ENCODE measurements at regions not wholly inside any gene's neighbourhood (a gene's known extent, or its start where the extent isn't known, plus 50 kb on each side); places are given as distances from the start of the nearest gene placed in this dataset.

GRCh38 chr7:35513195-35513594 lies 181.7 kb downstream of the HERPUD2 start:
- no peak for DNase-seq
- TF ChIP-seq POLR2A (IDR thresholded peaks at IDR 0.05) = no peak
- TF ChIP-seq CTCF (IDR thresholded peaks at IDR 0.05) = no peak
- TF ChIP-seq EP300 (IDR thresholded peaks at IDR 0.05) = no peak
- no peak overlapping the region for H3K4me3 ChIP-seq
- no peaks in the 10 kb centered on the region for H3K9me3 ChIP-seq
- no peaks in the 10 kb centered on the region for H3K36me3 ChIP-seq
- intact Hi-C loops (cut with DNase I) = no loop called here
- H3K27ac ChIP-seq = no peak overlapping the region
- no peaks in the 10 kb centered on the region for H3K4me1 ChIP-seq (ENCODE audit: insufficient read depth)
- H3K27me3 ChIP-seq = no peaks in the 10 kb centered on the region
- WGBS, 3 donors = 5 to 15% (median 6%) methylated on average over 5 of the region's 5 CpGs

- DNase-seq = no peak
- H3K27ac ChIP-seq = no peak overlapping the region
- H3K27me3 ChIP-seq = no peaks in the 10 kb centered on the region
- intact Hi-C loops (cut with DNase I) = no loop called here
- no peaks in the 10 kb centered on the region for H3K4me1 ChIP-seq (ENCODE audit: insufficient read depth)
- TF ChIP-seq POLR2A (IDR thresholded peaks at IDR 0.05) = no peak
- TF ChIP-seq CTCF (IDR thresholded peaks at IDR 0.05) = no peak
- TF ChIP-seq EP300 (IDR thresholded peaks at IDR 0.05) = no peak
- no peak overlapping the region for H3K4me3 ChIP-seq
- H3K36me3 ChIP-seq = no peaks in the 10 kb centered on the region
- H3K9me3 ChIP-seq = no peaks in the 10 kb centered on the region
- WGBS, 3 donors = 27% methylated on average over 5 of the region's 5 CpGs
Measured at GRCh38 chr7:35512716-35513115, 182.2 kb downstream of the HERPUD2 start.

GRCh38 chr7:35508623-35509400 lies 186.1 kb downstream of the HERPUD2 start:
- Histone ChIP-seq H3K27ac (no peak overlapping the region), H3K36me3 (no peaks in the 10 kb centered on the region), H3K9me3 (no peaks in the 10 kb centered on the region), H3K27me3 (no peaks in the 10 kb centered on the region), H3K4me3 (no peak overlapping the region), H3K4me1 (ENCODE audit: insufficient read depth) (no peaks in the 10 kb centered on the region)
- no peak for TF ChIP-seq CTCF (IDR thresholded peaks at IDR 0.05)
- no peak for TF ChIP-seq EP300 (IDR thresholded peaks at IDR 0.05)
- no peak for TF ChIP-seq POLR2A (IDR thresholded peaks at IDR 0.05)
- intact Hi-C loops (cut with DNase I) = no loop called here
- WGBS, 3 donors = 66 to 77% (median 69%) methylated on average over 3 of the region's 3 CpGs
- DNase-seq = no peak

- TF ChIP-seq POLR2A (IDR thresholded peaks at IDR 0.05) = no peak
- no peak for TF ChIP-seq CTCF (IDR thresholded peaks at IDR 0.05)
- TF ChIP-seq EP300 (IDR thresholded peaks at IDR 0.05) = no peak
- H3K36me3 ChIP-seq = no peaks in the 10 kb centered on the region
- no peaks in the 10 kb centered on the region for H3K4me1 ChIP-seq (ENCODE audit: insufficient read depth)
- H3K9me3 ChIP-seq = no peaks in the 10 kb centered on the region
- no peaks in the 10 kb centered on the region for H3K27me3 ChIP-seq
- no peak overlapping the region for H3K4me3 ChIP-seq
- intact Hi-C loops (cut with DNase I) = no loop called here
- no peak for DNase-seq
- 22 to 38% (median 23%) methylated on average over 7 of the region's 7 CpGs for WGBS, 3 donors
- H3K27ac ChIP-seq = no peak overlapping the region
Measured at GRCh38 chr7:35505066-35505465, 189.9 kb downstream of the HERPUD2 start.
